ENCODE measurements at regions not wholly inside any gene's neighbourhood (a gene's known extent, or its start where the extent isn't known, plus 50 kb on each side); places are given as distances from the start of the nearest gene placed in this dataset.

DNA sequence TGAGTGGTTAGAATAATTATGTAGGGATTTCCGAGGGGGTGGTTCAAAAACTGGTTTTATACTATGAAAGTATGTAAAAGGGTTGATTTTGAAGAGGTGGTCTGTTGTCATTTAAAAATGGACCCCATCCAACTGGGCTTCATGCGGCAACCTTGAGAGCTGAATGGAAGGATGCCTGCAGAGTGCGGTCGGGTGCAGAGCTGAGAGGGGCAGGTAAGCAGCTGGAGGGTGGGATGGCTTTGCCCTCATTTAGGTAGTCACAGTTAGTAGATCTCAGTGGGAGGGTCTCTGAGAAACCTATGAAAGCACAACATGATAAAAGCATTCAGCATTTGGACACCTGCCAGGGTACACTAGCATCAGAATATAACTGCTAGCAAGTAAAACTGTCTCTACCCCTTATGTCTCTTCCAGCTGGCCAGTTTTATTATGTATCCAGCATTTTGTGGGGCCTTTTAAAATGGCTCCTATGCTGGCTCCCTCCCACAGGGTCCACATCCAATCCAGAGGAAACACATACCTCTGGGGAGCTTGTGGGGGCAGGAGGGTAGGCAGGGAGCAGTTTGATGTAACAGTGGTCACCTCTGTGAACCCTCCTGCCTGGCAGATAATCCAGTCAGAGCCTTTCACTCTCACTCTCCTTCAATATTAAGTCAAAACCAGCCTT is 75.9 kb upstream of the MAGI2 start:
- TF ChIP-seq, protein P1, sequence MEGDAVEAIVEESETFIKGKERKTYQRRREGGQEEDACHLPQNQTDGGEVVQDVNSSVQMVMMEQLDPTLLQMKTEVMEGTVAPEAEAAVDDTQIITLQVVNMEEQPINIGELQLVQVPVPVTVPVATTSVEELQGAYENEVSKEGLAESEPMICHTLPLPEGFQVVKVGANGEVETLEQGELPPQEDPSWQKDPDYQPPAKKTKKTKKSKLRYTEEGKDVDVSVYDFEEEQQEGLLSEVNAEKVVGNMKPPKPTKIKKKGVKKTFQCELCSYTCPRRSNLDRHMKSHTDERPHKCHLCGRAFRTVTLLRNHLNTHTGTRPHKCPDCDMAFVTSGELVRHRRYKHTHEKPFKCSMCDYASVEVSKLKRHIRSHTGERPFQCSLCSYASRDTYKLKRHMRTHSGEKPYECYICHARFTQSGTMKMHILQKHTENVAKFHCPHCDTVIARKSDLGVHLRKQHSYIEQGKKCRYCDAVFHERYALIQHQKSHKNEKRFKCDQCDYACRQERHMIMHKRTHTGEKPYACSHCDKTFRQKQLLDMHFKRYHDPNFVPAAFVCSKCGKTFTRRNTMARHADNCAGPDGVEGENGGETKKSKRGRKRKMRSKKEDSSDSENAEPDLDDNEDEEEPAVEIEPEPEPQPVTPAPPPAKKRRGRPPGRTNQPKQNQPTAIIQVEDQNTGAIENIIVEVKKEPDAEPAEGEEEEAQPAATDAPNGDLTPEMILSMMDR (IDR thresholded peaks at IDR 0.05), result no peak
- no peak overlapping the region for H3K27ac ChIP-seq
- H3K36me3 ChIP-seq, result no peaks in the 10 kb centered on the region

DNA sequence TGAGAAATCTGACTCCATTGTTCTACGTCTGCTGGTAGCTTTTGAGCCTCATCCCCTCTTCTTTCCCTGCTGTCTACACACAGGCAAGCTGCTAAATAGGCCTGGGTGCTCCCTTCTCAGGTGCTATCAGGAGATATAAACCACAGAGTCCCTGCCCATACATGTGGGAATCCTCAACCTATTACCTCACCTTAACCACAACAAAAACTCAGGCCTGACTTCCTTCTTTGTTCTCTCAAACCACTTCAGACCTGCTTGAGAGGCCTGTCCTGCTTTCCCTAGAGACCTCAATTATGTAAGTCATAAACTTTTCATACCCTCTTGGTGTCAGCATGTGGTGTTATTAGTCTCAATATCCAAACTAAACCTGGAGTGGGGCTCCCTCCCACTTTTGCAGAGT is 75.0 kb upstream of the MAGI2 start:
- Histone ChIP-seq H3K36me3 (no peaks in the 10 kb centered on the region), H3K27ac (no peak overlapping the region), H3K9me3 (no peaks in the 10 kb centered on the region), H3K4me1 (peaks cover 0 to 5% of the 10 kb centered on the region in 2 donors), H3K27me3 (no peaks in the 10 kb centered on the region), H3K4me3 (no peak overlapping the region)
- no peak for DNase-seq (ENCODE audit: low spot score)
- TF ChIP-seq, protein P1 (IDR thresholded peaks at IDR 0.05), result no peak

More for the DNA sequence above, 75.9 kb upstream of the MAGI2 start:
- Histone ChIP-seq H3K4me1 (peaks cover 0 to 5% of the 10 kb centered on the region in 2 donors), H3K27me3 (no peaks in the 10 kb centered on the region), H3K9me3 (no peaks in the 10 kb centered on the region), H3K4me3 (no peak overlapping the region)
- DNase-seq (ENCODE audit: low spot score), result no peak

DNA sequence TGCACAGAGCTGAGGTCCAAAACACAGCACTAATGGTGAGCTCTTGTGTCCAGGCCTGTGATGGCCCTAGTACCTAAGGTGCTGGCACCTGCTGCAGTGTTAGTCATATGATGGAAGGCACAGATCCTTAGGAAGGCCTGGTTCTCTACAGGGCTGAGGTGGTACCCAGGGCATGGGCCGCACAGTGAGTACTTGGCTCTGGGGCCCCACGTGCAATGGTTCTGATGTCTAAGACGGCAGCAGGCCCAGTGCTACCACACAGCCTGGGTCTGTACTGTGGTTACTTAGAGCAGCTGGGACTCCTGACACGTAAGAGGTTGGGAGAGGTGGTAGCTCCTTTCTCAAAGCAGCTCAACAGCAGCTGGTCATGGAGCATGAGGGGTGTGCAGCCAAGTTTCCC is 70.6 kb upstream of the MAGI2 start:
- Histone ChIP-seq H3K36me3 (no peaks in the 10 kb centered on the region), H3K4me3 (no peak overlapping the region), H3K27me3 (no peaks in the 10 kb centered on the region), H3K4me1 (no peaks in the 10 kb centered on the region), H3K9me3 (no peaks in the 10 kb centered on the region), H3K27ac (no peak overlapping the region)
- TF ChIP-seq, protein P1 (IDR thresholded peaks at IDR 0.05), result no peak
- DNase-seq (ENCODE audit: low spot score), result no peak

DNA sequence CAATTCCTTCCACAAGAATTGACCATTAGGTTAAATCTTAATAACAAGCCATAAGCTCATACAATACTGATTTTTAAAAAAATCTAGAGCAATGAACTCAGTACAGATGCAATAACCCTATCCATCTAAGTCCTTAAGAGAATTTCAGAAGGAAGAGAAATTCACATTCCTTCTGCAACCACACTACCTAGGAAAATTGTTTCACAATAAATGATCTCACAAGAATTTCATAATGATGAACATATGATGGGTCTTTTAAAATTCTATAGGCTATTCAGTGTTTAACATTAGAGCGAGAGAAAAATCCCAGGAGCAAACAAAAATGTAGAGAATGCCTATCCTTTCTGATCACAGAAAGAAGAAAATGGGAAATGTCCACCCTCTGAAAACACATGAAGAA is 70.0 kb upstream of the MAGI2 start:
- no peak for DNase-seq (ENCODE audit: low spot score)
- TF ChIP-seq, protein P1 (IDR thresholded peaks at IDR 0.05), result no peak
- Histone ChIP-seq H3K36me3 (no peaks in the 10 kb centered on the region), H3K27me3 (no peaks in the 10 kb centered on the region), H3K4me1 (no peaks in the 10 kb centered on the region), H3K9me3 (no peaks in the 10 kb centered on the region), H3K27ac (no peak overlapping the region), H3K4me3 (no peak overlapping the region)

DNA sequence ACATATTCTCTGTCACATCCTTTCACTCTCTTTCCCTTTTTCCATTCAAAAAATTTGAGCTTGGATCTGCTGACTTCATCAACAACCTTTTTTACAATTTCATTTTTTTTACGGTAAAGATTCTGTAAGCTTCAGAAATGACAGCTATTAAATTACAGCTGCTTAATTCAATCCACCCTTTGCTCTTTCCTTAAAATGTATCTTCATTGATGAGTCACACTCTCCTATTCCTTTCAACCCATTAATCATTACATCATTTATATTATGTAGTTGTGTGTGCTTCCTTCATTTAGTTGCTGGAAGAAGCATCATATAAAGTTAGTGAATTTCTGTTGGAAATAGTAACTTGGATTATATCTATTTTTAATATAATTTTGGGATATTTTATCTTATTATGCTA is 67.1 kb upstream of the MAGI2 start:
- Histone ChIP-seq H3K27ac (no peak overlapping the region), H3K4me1 (no peaks in the 10 kb centered on the region), H3K36me3 (no peaks in the 10 kb centered on the region), H3K4me3 (no peak overlapping the region), H3K9me3 (no peaks in the 10 kb centered on the region), H3K27me3 (no peaks in the 10 kb centered on the region)
- no peak for DNase-seq (ENCODE audit: low spot score)
- TF ChIP-seq, protein P1 (IDR thresholded peaks at IDR 0.05), result no peak

DNA sequence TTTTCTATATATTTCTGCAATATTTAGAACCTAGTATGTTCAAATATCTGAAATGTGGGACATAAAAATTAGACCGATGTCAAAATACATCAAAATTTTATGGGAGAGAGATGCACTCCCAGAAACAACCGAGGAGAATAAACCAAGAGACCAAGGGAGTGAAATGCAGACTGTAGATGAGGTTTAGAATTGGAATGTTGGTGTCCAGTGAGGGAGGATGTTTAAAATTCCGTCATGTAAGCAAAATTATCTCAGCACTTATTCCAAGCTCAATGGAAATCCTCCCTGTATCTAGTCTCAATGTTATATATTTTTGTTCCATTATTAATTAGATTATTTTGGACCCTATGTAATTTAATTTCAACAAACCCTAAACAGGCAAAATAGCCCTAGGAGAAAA is 61.9 kb upstream of the MAGI2 start:
- TF ChIP-seq, protein P1 (IDR thresholded peaks at IDR 0.05), result no peak
- Histone ChIP-seq H3K9me3 (no peaks in the 10 kb centered on the region), H3K4me3 (no peak overlapping the region), H3K36me3 (no peaks in the 10 kb centered on the region), H3K27ac (no peak overlapping the region), H3K4me1 (no peaks in the 10 kb centered on the region), H3K27me3 (no peaks in the 10 kb centered on the region)
- DNase-seq (ENCODE audit: low spot score), result no peak
